GM19455 (cell line): ENCODE measurements at regions not wholly inside any gene's neighbourhood (a gene's known extent, or its start where the extent isn't known, plus 50 kb on each side); places are given as distances from the start of the nearest gene placed in this dataset.
"Not testable (repeated sequence)": the region's sequence is repeated elsewhere in the genome, so short reads cannot be mapped to it uniquely, and the experiment has no call there.

Experiments used
- ATAC-seq: cut with Tn5 transposase; IDR thresholded peaks from one replicate; pipeline ENCODE4 v1.9.1; 2021; ENCODE audit not compliant: unreplicated experiment

GRCh38 chr5:119879446-119879845 is 250.1 kb downstream of the FAM170A start:
- ATAC-seq: no peak

- ATAC-seq: no peak
Observed at GRCh38 chr5:119895066-119895465, 265.7 kb downstream of the FAM170A start.

- no peak for ATAC-seq
Observed at GRCh38 chr5:119896826-119897536, 267.6 kb downstream of the FAM170A start.

DNA sequence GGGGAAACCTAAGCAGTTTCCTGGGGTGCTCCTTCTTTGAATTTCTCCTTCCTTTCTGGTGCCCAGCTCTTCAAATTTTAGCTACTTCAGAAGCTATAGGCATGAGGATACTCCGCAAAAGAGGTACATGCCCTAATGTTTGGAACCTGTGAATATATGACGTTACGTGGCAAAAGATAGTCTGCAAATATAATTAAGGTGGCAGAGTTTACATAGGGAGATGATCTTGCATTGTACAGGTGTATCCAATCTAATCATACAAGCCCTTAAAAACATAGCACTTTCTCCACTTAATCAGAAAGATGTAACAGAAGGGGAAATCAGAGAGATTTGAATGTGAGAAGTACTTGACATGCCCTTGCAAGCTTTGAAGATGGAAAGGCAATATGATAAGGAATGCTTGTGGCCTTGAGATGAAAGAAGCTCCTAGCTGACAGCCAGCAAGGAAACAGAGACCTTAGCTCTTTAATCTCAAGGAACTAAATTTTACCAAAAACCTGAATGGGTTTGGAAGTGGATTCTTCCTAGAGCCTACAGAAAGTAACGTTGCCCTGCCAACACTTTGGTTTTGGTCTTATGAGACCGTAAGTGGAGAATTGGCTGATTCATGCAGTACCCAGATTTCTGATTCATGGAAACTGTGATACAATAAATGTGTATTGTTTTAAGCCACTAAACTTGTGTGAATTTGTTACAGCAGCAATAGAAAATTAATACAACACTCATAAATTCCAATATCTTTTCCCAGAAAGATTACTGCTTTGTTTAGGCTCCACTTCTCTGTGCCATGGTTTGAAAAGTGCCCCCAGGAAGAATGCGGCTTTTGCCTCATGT is 268.4 kb downstream of the FAM170A start:
- no peak for ATAC-seq

- ATAC-seq: no peak
Observed at GRCh38 chr5:119899981-119900380, 270.6 kb downstream of the FAM170A start.

GRCh38 chr5:119902593-119902992 is 273.2 kb downstream of the FAM170A start:
- ATAC-seq: no peak

DNA sequence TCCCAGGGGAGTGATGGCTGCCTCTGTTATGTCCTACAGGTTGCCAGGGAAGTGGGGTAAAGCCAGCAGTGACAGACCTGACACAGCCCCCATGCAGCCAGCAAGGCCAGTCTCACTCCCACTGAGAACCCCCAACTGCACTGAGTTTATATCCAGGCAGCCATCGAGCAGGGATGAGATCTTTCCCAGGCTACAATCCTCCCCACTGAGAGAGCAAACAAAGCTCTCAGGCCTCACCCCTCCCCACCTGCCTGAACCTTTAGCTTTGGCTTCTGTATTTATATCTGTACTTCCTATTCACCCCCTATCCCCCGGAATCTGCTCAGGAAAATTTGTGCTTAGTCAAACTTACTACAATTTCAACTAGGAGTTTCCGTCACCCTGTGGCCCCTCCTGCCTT is 284.1 kb downstream of the FAM170A start:
- no peak for ATAC-seq

GRCh38 chr5:119919279-119919678 is 289.9 kb downstream of the FAM170A start:
- ATAC-seq: no peak

DNA sequence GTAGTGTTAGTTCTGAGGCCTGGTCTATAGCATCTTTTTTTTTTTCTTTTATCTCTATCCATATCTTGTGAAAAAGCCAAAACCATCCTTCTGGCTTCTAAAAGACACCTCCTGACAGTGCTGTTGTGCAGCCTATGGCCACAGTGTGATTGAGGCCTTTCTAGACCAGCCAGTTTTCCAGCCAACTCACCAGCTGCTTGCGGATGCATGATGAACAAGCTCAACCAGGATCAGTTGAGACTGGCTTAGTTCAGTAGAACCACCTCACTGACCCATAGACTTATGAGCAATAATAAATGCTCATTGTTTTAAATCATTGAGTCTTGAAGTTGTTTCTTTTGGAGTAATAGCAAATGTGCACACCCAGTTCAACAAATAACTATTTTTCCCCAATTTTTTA is 296.9 kb downstream of the FAM170A start:
- ATAC-seq: no peak

DNA sequence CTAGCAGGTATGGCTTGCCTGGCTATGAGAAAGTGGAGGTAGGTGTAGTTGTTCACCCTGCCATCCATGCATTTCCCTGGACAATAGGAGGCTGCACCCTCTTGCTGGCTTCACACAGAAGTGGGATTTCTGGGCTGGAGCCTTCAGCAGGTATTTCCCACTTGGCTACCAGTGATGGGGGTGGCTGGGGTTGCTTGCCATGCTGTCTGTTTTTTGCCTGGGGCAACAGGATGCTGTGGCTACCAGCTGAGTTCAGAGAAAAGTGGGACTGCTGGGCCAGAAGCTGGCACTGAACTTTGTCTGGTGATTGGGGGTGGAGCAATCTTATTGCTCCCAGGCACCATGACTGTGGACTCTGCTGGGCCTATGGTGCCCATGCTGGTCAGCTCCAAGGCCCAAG is 299.6 kb downstream of the FAM170A start:
- no peak for ATAC-seq

DNA sequence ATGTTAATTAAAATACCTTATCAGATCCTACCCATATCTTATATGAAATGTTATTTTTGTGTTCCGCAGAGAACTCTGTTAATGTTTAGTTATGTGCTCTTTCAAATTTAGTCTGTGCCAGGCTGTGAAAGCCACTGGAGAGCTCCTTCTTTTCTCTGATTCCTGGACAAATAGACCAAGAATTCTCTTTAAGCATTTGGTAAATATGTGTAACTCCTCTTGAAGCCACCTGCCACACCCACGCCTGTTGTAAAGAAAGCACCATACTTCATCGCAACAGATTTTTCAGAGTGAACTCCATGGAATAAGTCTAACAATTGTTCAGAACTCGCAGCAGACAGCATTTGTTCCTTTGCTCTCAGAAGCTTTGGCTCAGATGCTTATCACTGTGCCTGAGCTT is 301.1 kb downstream of the FAM170A start:
- no peak for ATAC-seq

- ATAC-seq: no peak
Observed at GRCh38 chr5:119943148-119943547, 313.8 kb downstream of the FAM170A start.

GRCh38 chr5:119945691-119946090 is 316.3 kb downstream of the FAM170A start:
- ATAC-seq: no peak

GRCh38 chr5:119948162-119948561 is 318.8 kb downstream of the FAM170A start:
- ATAC-seq: no peak

- ATAC-seq: no peak
Observed at GRCh38 chr5:119949426-119949999, 320.2 kb downstream of the FAM170A start.

DNA sequence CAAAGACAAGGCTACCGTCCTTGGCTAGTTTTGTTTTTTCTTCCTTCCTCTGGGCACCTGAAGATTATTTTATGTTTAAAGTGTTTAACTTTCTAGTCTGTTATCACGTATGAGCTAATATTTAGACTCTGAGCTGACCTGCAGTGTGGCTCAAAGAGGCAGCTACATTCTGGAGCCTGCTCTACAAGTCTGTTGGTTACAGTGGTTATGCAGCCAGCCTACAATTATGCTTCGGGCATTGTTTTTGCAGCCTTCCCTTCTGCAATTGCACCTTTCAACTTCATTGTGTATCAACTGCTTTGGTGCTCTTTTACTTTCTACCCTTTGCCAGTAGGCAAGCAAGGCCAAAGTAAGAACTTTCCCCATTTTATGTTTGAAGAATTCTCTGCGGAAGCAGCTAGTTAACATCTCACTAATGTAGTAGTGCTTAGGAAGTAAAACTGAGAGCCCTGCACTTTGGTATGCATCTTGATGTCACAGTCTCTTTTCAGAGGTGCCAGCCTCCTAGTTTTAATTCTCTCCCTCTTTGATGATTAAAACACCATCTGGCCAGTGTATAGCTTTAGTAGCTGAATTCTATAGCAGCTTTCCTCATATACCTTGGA is 322.1 kb downstream of the FAM170A start:
- no peak for ATAC-seq

DNA sequence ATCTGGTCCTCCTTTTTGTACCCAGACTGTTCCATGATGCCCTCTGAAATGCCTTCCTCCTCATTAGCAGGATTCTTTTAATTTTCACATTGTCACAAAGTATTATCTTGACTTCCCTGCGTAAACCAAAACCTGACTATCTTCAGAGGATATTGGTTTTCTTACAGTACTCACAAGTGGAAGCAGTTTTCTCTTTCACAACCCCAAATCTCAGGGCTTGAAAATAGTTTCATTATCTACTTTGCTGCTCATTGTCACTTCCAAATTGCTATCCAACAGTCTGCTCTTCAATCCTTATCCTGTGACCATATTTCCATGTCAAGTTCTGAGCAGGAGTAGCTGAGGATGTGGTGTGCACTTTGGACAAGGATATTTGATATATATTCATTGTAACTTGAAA is 324.1 kb downstream of the FAM170A start:
- ATAC-seq: no peak

DNA sequence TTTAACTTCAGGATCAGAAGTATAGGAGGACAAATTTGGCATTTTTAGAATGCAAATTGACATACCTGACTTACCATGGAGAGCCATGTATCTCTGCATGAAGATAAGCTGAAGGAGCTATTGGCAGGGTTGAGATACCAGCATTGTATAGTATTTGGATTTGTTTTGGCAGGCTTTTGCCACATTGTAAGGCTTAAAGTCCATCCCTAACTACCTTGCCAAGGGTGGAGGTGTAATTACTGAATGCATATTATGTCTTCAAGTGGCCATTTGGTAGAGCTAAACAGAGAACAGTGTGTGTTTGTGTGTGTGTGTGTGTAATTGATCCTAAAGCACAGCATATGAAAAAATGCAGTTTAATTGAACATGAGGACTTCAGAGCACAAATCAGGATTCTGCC is 324.7 kb downstream of the FAM170A start:
- ATAC-seq: no peak

DNA sequence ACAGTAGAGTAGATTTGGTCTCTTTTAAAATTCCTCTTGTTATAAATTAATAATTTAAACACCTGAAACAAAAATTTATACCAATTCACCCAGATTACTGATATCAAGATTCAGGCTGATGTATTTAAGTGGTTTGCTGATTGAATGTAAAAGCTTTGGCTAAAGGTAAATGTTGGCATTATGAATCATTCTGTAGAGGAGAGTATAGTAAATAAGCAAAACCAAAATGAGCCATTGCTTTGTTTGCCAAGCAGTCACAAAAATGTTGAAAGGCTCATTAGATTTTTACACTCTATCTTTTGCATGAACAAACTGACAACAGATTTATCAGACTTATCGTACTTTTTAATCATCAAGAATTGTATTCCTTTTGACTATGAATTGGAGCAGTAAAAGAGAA is 332.6 kb downstream of the FAM170A start:
- no peak for ATAC-seq

DNA sequence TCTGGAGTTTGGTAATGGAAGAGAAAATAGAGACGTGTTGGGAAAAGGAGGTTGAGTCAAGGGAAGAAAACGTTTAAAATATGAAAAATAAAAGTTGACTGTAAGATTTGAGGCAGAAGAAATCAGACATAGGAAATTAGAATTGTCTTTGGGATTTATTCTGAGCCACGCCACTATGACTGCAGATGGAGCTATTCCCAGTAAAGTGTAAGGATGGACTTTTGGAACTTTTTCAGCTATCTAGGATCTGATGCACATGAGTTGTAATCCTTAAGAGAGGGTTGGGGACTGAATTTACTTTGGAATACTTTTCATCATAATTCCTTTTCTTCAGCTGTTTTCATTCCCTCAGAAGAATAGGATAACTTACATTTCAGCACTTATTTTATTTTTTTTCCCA is 336.7 kb downstream of the FAM170A start:
- no peak for ATAC-seq

DNA sequence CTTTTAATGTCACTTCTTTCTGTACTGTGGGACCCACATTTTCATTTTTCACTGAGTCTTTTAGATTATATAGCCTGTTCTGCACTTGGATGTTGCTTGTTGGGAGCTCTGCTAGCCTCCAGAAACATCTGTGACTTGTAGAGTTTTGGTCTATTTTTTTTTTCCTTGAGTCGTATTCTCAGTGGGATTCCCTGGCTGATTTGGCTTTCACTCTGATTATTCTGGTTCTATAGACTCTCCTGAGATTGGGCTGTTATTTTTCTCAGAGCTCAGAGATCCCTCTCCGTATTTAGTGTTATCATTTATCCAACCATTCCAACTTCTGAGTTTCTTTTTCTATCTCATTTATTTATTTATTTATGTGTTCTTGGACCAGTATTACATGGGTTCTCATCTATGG is 339.3 kb downstream of the FAM170A start:
- ATAC-seq: no peak

DNA sequence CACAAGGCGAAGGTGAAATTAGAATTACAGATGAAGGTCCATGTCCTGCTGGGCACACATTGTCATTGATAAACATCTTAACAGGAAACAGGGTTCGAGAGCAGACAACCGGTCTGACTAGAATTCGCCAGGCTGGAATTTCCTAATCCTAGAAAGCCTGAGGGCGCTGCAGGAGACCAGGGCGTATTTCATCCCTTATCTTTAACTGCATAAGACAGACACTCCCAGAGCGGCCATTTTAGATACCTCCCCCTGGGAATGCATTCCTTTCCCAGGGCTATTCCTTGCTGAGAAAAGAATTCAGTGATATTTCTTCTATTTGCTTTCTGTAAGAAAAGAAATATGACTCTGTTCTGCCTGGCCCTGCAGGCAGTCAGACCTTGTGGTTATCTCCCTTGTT is 357.7 kb downstream of the FAM170A start:
- ATAC-seq: not testable (repeated sequence)
